Nucleus accumbens (tissue), 56 donors: ENCODE measurements at regions not wholly inside any gene's neighbourhood (a gene's known extent, or its start where the extent isn't known, plus 50 kb on each side); places are given as distances from the start of the nearest gene placed in this dataset.
"Not testable (repeated sequence)": the region's sequence is repeated elsewhere in the genome, so short reads cannot be mapped to it uniquely, and the experiment has no call there.

ENCODE experiments used
- DNase-seq, 56 donors: peaks; one replicate each; lab custom pipeline; 2025; lab: John Stamatoyannopoulos, UW

- DNase-seq, result no peak
Observed at GRCh38 chr13:86920961-86921360, 750.2 kb upstream of the SLITRK5 start.

GRCh38 chr13:86922936-86923335, 748.2 kb upstream of the SLITRK5 start:
- no peak for DNase-seq

DNA sequence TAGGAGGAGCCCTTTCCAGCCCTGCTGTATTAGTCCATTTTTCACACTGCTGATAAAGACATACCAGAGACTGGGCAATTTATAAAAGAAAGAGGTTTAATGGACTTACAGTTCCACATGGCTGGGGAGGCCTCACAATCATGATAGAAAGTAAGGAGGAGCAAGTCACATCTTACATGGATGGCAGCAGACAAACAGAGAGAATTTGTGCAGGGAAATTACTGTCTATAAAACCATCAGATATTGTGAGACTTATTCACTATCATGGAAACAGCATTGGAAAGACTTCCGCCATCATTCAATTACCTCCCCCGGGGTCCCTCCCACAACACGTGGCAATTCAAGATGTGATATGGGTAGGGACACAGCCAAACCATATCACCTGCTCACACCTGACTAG, 744.3 kb upstream of the SLITRK5 start:
- not testable (repeated sequence) for DNase-seq

- no peak for DNase-seq
Observed at GRCh38 chr13:86932776-86933334, 738.3 kb upstream of the SLITRK5 start.

- no peak for DNase-seq
Observed at GRCh38 chr13:86933676-86934075, 737.5 kb upstream of the SLITRK5 start.

- DNase-seq, result no peak
Observed at GRCh38 chr13:86937316-86937715, 733.9 kb upstream of the SLITRK5 start.

DNA sequence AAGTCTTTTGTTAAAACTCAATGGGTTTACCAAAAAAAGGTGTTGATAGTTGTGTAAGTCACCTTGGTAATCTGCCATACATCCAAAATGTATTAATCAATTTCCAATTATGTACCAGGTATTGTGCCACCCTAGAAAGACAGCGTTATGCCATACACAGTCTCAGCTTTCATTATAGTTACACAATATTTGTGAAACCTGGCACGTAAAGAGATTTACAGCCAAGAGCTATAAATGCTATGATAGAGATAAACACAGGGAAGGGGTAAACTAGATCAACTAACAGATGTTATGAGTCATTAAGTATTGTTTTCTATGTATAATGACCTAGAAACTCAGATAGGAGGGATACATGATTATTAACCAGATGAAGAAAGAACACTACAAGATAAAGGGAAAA, 725.6 kb upstream of the SLITRK5 start:
- no peak for DNase-seq

DNA sequence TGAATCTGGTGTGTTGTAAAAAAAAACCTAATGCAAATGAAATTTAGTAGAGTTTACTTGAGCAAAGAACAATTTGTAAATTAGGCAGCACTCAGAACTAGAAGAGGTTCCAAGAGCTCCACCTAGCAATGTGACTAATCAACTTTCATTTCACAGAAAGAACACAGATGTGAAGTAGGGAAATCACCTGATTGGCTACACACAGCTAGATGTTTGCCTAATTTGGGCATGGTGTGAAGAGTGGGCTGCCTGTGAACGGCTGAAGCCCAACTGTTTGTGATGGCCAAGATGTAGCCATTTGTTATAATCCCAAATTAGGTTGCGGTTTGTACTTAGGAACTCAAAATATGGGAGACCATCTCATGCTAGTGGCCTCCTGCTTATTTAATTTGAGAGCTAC, 724.4 kb upstream of the SLITRK5 start:
- no peak for DNase-seq

DNA sequence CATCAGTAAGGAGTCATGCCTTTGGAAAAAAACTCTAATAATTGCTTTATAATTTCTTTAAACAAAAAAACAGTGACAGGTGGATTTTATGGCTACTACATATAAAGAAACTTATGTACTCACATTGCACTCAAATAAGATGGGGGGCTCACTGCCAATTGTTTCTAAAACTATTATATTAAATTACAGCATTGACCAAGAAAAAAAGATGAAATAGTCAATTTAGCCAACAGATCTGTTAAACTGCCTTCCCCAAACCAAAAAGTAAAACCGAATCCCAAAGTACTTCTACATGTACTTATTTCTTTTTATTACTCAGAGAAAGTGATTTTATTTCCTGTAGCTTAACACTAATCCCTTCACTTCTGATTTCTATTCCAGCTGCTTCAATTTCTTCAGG, 716.8 kb upstream of the SLITRK5 start:
- DNase-seq, result no peak

- no peak for DNase-seq
Observed at GRCh38 chr13:86960876-86961275, 710.3 kb upstream of the SLITRK5 start.

- no peak for DNase-seq
Observed at GRCh38 chr13:86974251-86974994, 696.7 kb upstream of the SLITRK5 start.

GRCh38 chr13:86974995-86975328, 696.2 kb upstream of the SLITRK5 start:
- DNase-seq, result no peak

DNA sequence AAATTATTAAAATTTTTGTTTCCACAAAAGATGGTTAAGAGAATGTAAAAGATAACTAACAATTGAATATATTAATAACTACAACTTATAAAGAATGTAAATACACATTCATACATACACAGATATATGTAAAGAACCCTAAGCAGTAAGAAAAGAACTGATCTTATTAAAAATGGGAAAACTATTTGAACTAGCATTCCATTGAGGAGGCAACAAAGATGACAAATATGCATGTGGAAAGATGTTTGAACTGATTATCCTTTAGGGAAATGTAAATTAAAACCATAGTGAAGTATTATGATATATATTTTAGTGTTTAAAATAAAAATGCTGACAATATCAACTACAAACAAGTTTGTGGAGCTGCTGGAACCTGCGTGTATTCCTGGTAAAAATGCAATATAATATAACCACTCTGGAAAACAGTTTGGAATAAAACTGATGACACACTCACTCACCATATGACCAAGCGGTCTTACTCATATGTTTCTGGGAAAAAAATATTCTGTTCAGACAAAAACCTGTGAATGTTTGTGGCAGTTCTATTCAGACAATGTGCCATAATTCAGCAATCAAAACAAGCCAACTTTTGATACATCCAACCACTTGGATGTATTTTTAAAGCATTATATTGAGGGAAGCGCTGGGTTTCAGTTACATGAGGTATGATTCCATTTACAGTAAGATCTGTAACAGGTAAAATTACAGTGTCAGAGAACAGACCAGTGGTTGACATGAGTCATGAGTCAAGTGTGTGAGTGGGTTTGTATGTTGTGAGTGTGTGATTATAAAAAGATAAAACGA, 694.4 kb upstream of the SLITRK5 start:
- no peak for DNase-seq

- DNase-seq, result no peak
Observed at GRCh38 chr13:86986448-86986847, 684.7 kb upstream of the SLITRK5 start.

GRCh38 chr13:86992251-86992650, 678.9 kb upstream of the SLITRK5 start:
- DNase-seq, result no peak

DNA sequence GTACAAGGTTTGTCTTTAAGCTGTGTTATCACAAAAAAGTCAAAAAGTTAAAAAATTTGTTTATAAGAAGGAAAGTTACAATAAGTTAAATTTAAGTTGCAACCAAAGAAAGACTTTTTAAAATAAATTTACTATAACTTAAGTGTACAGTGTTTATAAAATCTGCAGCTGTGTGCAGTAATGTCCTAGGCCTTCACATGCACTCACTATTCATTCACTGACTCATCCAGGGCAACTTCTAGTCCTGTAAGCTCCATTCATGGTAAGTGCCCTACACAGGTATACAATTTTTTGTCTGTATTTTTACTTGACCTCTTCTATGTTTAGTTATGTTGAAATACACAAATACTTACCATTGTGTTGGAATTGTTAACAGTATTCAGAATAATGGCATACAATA, 667.9 kb upstream of the SLITRK5 start:
- no peak for DNase-seq

DNA sequence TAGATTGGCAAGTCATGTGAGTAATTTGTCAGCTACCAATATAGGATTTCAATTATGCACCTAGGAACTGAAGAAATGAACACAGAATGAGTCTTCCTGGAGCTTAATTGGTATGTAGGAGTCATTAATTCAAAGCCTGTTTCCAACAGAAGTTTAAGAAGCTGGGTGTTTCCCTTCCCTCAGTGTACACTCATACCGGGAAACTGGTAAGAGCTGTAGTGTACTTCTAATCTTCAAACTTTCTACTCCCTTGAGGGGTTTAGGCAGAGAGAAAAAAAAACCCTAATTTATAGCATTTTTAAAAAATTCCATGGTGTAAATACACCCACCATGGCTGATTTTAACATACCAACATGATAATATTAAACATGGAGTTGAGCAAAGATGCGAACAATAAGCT, 665.7 kb upstream of the SLITRK5 start:
- no peak for DNase-seq

DNA sequence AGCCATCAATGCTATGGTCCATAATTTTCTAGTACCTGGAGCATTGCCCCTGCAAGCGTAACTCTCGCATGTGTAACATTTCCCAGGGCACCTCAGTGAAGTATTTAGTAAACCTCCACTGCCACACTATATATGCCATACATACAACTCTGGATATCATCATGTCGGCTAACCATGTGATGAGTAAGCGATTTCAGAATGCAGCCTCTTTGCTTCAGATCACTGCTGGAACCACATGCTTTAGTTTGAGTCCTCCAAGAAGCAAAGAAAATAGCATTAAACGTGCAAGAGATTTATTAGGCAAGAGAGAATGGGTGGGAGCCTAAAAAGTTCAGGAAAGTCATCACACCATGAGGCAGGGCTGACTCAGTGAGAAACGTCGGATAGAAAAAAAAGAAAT, 635.6 kb upstream of the SLITRK5 start:
- no peak for DNase-seq

DNA sequence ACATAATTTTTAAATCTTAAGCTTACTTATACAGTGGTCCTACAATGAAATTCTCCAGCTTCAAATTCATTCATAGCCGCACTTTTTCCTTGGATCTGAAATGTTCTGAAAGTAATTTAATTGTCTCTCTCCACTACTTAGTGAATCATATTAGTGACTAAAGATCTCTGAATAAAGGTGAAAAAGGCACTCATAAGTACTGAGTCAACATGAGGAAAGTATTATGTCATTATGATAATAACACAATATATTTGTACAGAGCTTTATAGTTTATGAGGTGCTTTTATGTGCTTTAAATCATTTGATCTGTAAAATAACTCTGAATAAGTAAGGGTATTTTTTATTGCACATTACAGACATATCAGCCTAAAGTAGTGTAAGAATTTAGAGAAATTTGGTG, 628.2 kb upstream of the SLITRK5 start:
- no peak for DNase-seq

GRCh38 chr13:87052731-87053130, 618.4 kb upstream of the SLITRK5 start:
- no peak for DNase-seq

DNA sequence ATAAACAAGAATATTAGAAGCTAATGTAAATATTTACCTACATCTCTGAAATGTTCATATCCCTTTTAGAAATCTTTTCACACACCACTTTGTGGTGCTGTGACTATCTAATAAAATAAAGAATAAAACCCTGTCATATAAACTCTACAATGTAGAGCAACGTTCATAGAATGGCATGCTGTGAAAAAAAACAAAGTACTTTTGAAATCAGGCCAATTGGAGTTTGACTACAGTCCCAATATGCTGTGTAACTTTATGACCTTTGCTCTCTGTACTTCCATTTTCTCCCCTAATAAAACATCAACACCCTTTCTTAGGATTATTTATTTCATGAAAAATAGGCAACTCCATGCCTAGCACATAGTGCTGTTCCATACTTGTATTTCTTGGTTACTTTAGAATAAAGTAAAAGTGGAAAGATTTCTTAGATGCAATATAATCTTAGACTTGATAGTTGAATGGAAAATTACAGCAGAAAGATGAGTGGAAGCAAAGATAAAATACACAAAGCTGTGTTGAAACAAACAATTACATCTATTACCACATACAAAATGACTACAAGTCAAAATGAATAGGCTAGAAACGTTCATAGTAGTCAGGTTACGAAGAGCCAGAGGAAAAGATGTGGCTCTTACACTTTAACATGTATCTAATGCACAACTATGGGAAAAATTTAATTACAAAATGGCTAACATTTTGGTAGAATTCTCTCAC, 613.2 kb upstream of the SLITRK5 start:
- DNase-seq, result no peak
